HG03039 (cell line): ENCODE measurements at regions not wholly inside any gene's neighbourhood (a gene's known extent, or its start where the extent isn't known, plus 50 kb on each side); places are given as distances from the start of the nearest gene placed in this dataset.
"Not testable (repeated sequence)": the region's sequence is repeated elsewhere in the genome, so short reads cannot be mapped to it uniquely, and the experiment has no call there.

Experiments
- ATAC-seq: cut with Tn5 transposase; IDR thresholded peaks from one replicate; pipeline ENCODE4 v1.9.1; 2021; ENCODE audit warnings: mild to moderate bottlenecking, moderate library complexity; ENCODE audit not compliant: unreplicated experiment

GRCh38 chr1:146654763-146655162 lies 283.4 kb upstream of the NBPF12 start:
- not testable (repeated sequence) for ATAC-seq

GRCh38 chr1:146645978-146646604 lies 292.0 kb upstream of the NBPF12 start:
- not testable (repeated sequence) for ATAC-seq

- ATAC-seq = not testable (repeated sequence)
Observed at GRCh38 chr1:146641534-146641933, 296.6 kb upstream of the NBPF12 start.

DNA sequence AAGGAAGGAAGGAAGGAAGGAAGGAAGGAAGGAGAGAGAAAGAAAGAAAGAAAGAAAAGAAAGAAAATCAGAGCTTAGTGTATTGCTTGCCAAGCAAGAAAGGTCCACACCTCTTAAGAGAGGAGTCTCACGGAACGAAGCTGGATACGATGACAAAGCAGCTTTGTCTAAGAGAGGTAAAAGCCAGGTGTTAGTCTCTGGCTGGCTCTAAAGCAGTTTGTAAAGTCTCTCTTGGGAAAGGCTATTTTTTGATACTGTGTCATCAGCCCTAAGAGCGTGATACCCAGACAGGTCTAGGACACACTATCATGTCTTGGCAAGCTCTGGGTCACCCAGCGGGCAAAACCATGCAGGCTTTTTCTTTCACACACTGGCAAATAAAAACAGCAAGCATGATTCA lies 297.5 kb upstream of the NBPF12 start:
- not testable (repeated sequence) for ATAC-seq

GRCh38 chr1:146630302-146630701 lies 307.8 kb upstream of the NBPF12 start:
- ATAC-seq = not testable (repeated sequence)

DNA sequence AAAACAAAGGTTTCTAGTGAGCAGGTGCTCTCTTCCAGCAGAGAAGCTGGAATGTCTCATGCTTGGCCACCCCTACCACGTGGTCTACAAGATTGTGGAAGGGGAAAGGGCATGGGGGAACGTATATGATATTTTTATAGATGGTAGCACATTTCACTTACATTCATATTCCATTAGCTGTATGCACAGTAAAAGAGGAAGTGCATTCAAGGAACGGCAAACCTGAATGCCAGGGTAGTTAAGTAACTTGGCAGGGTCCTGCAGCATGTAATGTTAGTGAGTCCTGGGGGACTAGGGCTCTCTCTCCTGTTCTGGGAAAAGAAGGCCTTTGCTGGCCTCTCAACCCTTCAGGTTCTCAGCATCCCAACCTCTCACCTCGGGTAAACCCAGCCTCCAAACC lies 319.5 kb upstream of the NBPF12 start:
- ATAC-seq = not testable (repeated sequence)

- not testable (repeated sequence) for ATAC-seq
Observed at GRCh38 chr1:146604681-146605080, 333.4 kb upstream of the NBPF12 start.

DNA sequence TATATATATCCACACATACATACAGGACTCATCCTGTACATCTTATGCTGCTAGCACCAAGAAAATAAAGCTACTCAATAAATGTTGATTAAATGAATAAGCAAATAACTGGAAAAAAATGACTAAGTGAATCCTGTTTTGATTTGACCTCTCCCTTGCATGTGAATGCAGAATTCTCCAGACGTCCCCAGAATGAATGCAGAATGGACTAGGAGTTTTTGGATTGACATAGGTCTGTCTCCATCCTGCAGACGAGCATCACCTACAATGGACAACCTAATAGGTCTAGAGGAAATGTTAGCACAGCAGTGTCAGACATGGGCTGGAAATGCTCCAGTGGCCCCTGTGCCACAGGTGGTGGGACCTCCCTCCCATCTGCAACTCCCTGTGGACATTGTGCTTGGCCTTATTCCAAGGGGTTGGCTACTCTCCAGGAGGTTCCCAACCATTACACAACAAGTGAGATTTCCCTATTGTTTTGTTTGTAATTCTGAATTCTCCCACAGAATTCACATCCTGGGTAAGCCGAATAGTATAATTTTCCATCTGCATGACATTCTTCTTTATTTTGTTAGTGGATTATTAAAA lies 337.3 kb upstream of the NBPF12 start:
- not testable (repeated sequence) for ATAC-seq

DNA sequence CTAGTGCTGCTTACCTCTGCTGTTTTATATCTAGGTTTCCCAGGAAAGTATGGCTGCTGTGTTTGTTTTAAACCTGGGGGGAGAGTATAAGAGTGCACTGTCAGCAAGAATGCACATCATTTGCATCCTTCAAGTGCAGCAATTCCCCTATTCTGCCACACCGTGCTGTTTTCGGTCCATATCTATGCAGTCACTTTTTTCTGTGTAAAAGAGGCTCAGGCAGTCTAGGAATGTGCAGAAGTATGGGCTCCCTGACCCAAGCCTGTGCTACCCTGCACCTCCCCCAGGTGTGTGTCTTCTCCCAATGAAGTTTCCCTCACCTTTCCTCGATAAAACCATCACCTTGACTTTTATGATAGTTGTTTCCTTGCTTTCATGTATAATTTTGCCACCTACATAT lies 338.2 kb upstream of the NBPF12 start:
- not testable (repeated sequence) for ATAC-seq

GRCh38 chr1:146581229-146581628 lies 352.4 kb upstream of the NOTCH2NLA start:
- ATAC-seq = not testable (repeated sequence)

- ATAC-seq = not testable (repeated sequence)
Observed at GRCh38 chr1:146567541-146567940, 338.7 kb upstream of the NOTCH2NLA start.

DNA sequence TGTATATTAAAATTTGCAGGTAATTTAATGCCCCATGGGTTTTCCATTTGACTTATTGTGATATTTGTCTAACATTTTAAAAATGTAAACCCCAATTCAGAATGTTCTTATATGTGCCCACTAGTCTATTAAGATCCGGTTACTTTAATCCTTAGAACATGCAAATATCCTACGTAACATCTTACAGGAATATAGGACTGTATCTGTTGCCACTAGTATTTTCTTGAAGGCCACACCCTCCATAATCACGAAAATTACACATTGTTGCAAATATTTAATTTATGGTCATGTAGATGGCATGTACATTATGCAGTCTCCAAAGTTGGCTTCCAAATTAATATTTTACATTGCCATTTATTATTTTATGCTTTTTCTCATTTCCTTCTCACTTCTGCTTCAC lies 329.2 kb upstream of the NOTCH2NLA start:
- not testable (repeated sequence) for ATAC-seq

GRCh38 chr1:146556405-146556804 lies 327.6 kb upstream of the NOTCH2NLA start:
- ATAC-seq = not testable (repeated sequence)

- ATAC-seq = not testable (repeated sequence)
Observed at GRCh38 chr1:146552414-146552813, 323.6 kb upstream of the NOTCH2NLA start.

DNA sequence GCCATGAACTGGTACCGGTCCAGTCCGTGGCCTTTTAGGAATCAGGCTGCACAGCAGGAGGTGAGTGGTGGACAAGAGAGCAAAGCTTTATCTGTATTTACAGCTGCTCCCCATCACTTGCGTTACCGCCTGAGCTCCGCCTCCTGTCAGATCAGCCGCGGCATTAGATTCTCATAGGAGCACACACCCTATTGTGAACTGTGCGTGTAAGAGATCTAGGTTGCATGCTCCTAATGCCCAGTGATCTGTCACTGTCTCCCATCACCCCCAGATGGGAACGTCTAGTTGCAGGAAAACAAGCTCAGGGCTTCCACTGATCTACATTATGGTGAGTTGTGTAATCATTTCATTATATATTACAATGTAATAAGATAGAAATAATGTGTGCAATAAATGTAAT lies 319.9 kb upstream of the NOTCH2NLA start:
- not testable (repeated sequence) for ATAC-seq

DNA sequence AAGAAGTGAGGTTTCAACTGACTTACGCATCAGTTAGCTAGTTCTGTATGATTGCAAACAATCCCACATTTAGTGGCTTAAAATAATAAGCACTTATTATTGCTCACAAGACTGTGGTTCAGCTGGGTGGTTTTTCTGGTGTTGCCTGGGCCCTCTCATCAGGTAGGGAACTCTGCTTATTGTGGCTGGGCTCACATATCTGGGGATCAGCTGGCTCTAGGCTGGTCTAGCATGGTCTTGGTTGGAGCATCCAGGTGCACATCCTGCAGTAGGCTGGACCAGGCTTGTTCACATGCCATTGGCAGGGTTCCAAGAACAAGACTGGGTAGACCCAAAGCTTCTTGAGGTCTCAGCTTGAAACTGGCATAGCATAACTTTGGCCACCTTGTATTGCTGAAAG lies 317.4 kb upstream of the NOTCH2NLA start:
- ATAC-seq = not testable (repeated sequence)

GRCh38 chr1:146537775-146538373 lies 309.1 kb upstream of the NOTCH2NLA start:
- not testable (repeated sequence) for ATAC-seq

DNA sequence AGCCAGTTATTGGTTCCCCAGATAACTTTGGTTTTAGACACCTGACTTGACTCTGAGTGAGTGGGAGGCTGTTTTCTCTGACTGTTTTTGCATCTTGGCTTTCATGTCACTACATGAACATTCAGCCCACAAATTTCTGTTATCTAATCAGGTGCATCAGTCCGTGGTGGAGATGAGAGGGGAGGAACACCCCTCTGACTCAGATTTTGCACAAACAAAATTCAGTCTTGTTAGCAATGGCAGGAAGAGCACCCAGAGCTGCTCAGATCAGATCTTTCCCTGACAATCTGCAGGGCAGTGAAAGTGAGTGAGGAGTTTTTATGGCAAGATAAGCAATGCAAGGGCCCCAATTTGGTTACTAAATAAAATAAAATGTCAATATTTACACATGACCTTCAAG lies 307.2 kb upstream of the NOTCH2NLA start:
- ATAC-seq = not testable (repeated sequence)

GRCh38 chr1:146535575-146535974 lies 306.8 kb upstream of the NOTCH2NLA start:
- not testable (repeated sequence) for ATAC-seq

- not testable (repeated sequence) for ATAC-seq
Observed at GRCh38 chr1:146530958-146531357, 302.1 kb upstream of the NOTCH2NLA start.

DNA sequence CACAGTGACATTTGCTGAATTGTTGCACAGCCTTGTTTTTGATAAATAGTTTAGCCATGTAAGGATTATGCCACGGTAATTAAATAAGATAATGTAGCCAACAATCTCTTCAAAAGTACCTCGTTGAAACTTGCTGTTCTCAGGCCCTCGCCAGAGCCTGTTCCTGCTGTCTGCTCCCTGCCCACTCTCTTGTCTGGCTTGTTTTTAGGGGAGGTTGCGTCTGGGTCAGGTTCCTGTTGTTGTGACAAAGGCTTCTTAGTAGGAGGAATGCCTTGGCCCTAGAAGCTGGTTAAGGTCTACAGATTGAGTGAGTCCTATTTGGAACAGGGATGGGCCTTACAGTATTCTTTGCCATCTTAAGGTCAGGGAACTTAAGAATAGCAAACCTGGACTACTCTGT lies 294.0 kb upstream of the NOTCH2NLA start:
- ATAC-seq = not testable (repeated sequence)

GRCh38 chr1:146522345-146522744 lies 293.5 kb upstream of the NOTCH2NLA start:
- ATAC-seq = not testable (repeated sequence)
